ENCODE measurements at regions not wholly inside any gene's neighbourhood (a gene's known extent, or its start where the extent isn't known, plus 50 kb on each side); places are given as distances from the start of the nearest gene placed in this dataset.

- no peaks in the 10 kb centered on the region for H3K9me3 Mint-ChIP-seq
- no peaks in the 10 kb centered on the region for H3K36me3 Mint-ChIP-seq (ENCODE audit: low read depth)
- no peaks in the 10 kb centered on the region for H3K27me3 Mint-ChIP-seq (ENCODE audit: insufficient read depth)
- no peak for DNase-seq (ENCODE audit: low spot score)
- no peak overlapping the region for H3K27ac Mint-ChIP-seq
- intact Hi-C loops (cut with micrococcal nuclease): no loop called here
- H3K4me1 Mint-ChIP-seq (ENCODE audit: low read depth): no peaks in the 10 kb centered on the region
- no peak overlapping the region for H3K4me3 Mint-ChIP-seq
Measured at GRCh38 chr15:47993051-47993450, 127.7 kb upstream of the SLC24A5 start.

GRCh38 chr15:47997195-47998080, 123.4 kb upstream of the SLC24A5 start:
- H3K4me1 Mint-ChIP-seq (ENCODE audit: low read depth): no peaks in the 10 kb centered on the region
- H3K36me3 Mint-ChIP-seq (ENCODE audit: low read depth): no peaks in the 10 kb centered on the region
- no peak for DNase-seq (ENCODE audit: low spot score)
- H3K9me3 Mint-ChIP-seq: no peaks in the 10 kb centered on the region
- intact Hi-C loops (cut with micrococcal nuclease): no loop called here
- H3K27me3 Mint-ChIP-seq (ENCODE audit: insufficient read depth): peaks cover 2% of the 10 kb centered on the region
- no peak overlapping the region for H3K4me3 Mint-ChIP-seq
- H3K27ac Mint-ChIP-seq: no peak overlapping the region

- peaks cover 2% of the 10 kb centered on the region for H3K27me3 Mint-ChIP-seq (ENCODE audit: insufficient read depth)
- H3K27ac Mint-ChIP-seq: no peak overlapping the region
- H3K4me1 Mint-ChIP-seq (ENCODE audit: low read depth): no peaks in the 10 kb centered on the region
- H3K9me3 Mint-ChIP-seq: no peaks in the 10 kb centered on the region
- no peak overlapping the region for H3K4me3 Mint-ChIP-seq
- intact Hi-C loops (cut with micrococcal nuclease): no loop called here
- DNase-seq (ENCODE audit: low spot score): no peak
- H3K36me3 Mint-ChIP-seq (ENCODE audit: low read depth): no peaks in the 10 kb centered on the region
Measured at GRCh38 chr15:47998619-47999019, 122.2 kb upstream of the SLC24A5 start.

GRCh38 chr15:48001393-48002039, 119.3 kb upstream of the SLC24A5 start:
- Mint-ChIP-seq H3K4me1 (ENCODE audit: low read depth) (no peaks in the 10 kb centered on the region), H3K36me3 (ENCODE audit: low read depth) (no peaks in the 10 kb centered on the region), H3K27ac (no peak overlapping the region), H3K27me3 (ENCODE audit: insufficient read depth) (peaks cover 4% of the 10 kb centered on the region), H3K9me3 (no peaks in the 10 kb centered on the region), H3K4me3 (no peak overlapping the region)
- intact Hi-C loops (cut with micrococcal nuclease): no loop called here
- no peak for DNase-seq (ENCODE audit: low spot score)

- no peaks in the 10 kb centered on the region for H3K4me1 Mint-ChIP-seq (ENCODE audit: low read depth)
Measured at GRCh38 chr15:48002767-48003166, 118.0 kb upstream of the SLC24A5 start.

GRCh38 chr15:48003441-48003840, 117.3 kb upstream of the SLC24A5 start:
- no peak for DNase-seq (ENCODE audit: low spot score)
- no peak overlapping the region for H3K27ac Mint-ChIP-seq
- H3K4me1 Mint-ChIP-seq (ENCODE audit: low read depth): no peaks in the 10 kb centered on the region
- peaks cover 4% of the 10 kb centered on the region for H3K27me3 Mint-ChIP-seq (ENCODE audit: insufficient read depth)
- no peaks in the 10 kb centered on the region for H3K9me3 Mint-ChIP-seq
- no peaks in the 10 kb centered on the region for H3K36me3 Mint-ChIP-seq (ENCODE audit: low read depth)
- intact Hi-C loops (cut with micrococcal nuclease): no loop called here
- H3K4me3 Mint-ChIP-seq: no peak overlapping the region

More at GRCh38 chr15:48002767-48003166, 118.0 kb upstream of the SLC24A5 start:
- Mint-ChIP-seq H3K36me3 (ENCODE audit: low read depth) (no peaks in the 10 kb centered on the region), H3K9me3 (no peaks in the 10 kb centered on the region), H3K27me3 (ENCODE audit: insufficient read depth) (peaks cover 4% of the 10 kb centered on the region), H3K27ac (no peak overlapping the region), H3K4me3 (no peak overlapping the region)
- intact Hi-C loops (cut with micrococcal nuclease): no loop called here
- no peak for DNase-seq (ENCODE audit: low spot score)

GRCh38 chr15:48005077-48005476, 115.7 kb upstream of the SLC24A5 start:
- intact Hi-C loops (cut with micrococcal nuclease): no loop called here
- no peak overlapping the region for H3K4me3 Mint-ChIP-seq
- H3K27me3 Mint-ChIP-seq (ENCODE audit: insufficient read depth): peaks cover 4% of the 10 kb centered on the region
- no peak for DNase-seq (ENCODE audit: low spot score)
- H3K4me1 Mint-ChIP-seq (ENCODE audit: low read depth): no peaks in the 10 kb centered on the region
- no peaks in the 10 kb centered on the region for H3K36me3 Mint-ChIP-seq (ENCODE audit: low read depth)
- no peak overlapping the region for H3K27ac Mint-ChIP-seq
- H3K9me3 Mint-ChIP-seq: no peaks in the 10 kb centered on the region

GRCh38 chr15:48006031-48006511, 114.7 kb upstream of the SLC24A5 start:
- intact Hi-C loops (cut with micrococcal nuclease): no loop called here
- Mint-ChIP-seq H3K4me3 (no peak overlapping the region), H3K27me3 (ENCODE audit: insufficient read depth) (peaks cover 2% of the 10 kb centered on the region), H3K36me3 (ENCODE audit: low read depth) (no peaks in the 10 kb centered on the region), H3K4me1 (ENCODE audit: low read depth) (no peaks in the 10 kb centered on the region), H3K9me3 (no peaks in the 10 kb centered on the region), H3K27ac (no peak overlapping the region)
- no peak for DNase-seq (ENCODE audit: low spot score)

- Mint-ChIP-seq H3K36me3 (ENCODE audit: low read depth) (no peaks in the 10 kb centered on the region), H3K27ac (no peak overlapping the region), H3K27me3 (ENCODE audit: insufficient read depth) (peaks cover 2% of the 10 kb centered on the region), H3K4me1 (ENCODE audit: low read depth) (no peaks in the 10 kb centered on the region), H3K9me3 (no peaks in the 10 kb centered on the region), H3K4me3 (no peak overlapping the region)
- no peak for DNase-seq (ENCODE audit: low spot score)
- intact Hi-C loops (cut with micrococcal nuclease): no loop called here
Measured at GRCh38 chr15:48010316-48010715, 110.5 kb upstream of the SLC24A5 start.

- Mint-ChIP-seq H3K4me3 (no peak overlapping the region), H3K36me3 (ENCODE audit: low read depth) (no peaks in the 10 kb centered on the region), H3K9me3 (no peaks in the 10 kb centered on the region), H3K4me1 (ENCODE audit: low read depth) (no peaks in the 10 kb centered on the region), H3K27ac (no peak overlapping the region), H3K27me3 (ENCODE audit: insufficient read depth) (peaks cover 2% of the 10 kb centered on the region)
- no peak for DNase-seq (ENCODE audit: low spot score)
- intact Hi-C loops (cut with micrococcal nuclease): no loop called here
Measured at GRCh38 chr15:48012191-48012590, 108.6 kb upstream of the SLC24A5 start.

- Mint-ChIP-seq H3K27me3 (ENCODE audit: insufficient read depth) (peaks cover 2% of the 10 kb centered on the region), H3K4me3 (no peak overlapping the region), H3K36me3 (ENCODE audit: low read depth) (no peaks in the 10 kb centered on the region), H3K4me1 (ENCODE audit: low read depth) (no peaks in the 10 kb centered on the region), H3K27ac (no peak overlapping the region), H3K9me3 (no peaks in the 10 kb centered on the region)
- DNase-seq (ENCODE audit: low spot score): no peak
- intact Hi-C loops (cut with micrococcal nuclease): no loop called here
Measured at GRCh38 chr15:48016865-48017264, 103.9 kb upstream of the SLC24A5 start.

- Mint-ChIP-seq H3K36me3 (ENCODE audit: low read depth) (no peaks in the 10 kb centered on the region), H3K9me3 (no peaks in the 10 kb centered on the region), H3K27me3 (ENCODE audit: insufficient read depth) (no peaks in the 10 kb centered on the region), H3K4me1 (ENCODE audit: low read depth) (no peaks in the 10 kb centered on the region), H3K27ac (no peak overlapping the region), H3K4me3 (no peak overlapping the region)
- DNase-seq (ENCODE audit: low spot score): no peak
- intact Hi-C loops (cut with micrococcal nuclease): no loop called here
Measured at GRCh38 chr15:48017747-48018146, 103.0 kb upstream of the SLC24A5 start.

- no peaks in the 10 kb centered on the region for H3K27me3 Mint-ChIP-seq (ENCODE audit: insufficient read depth)
- no peaks in the 10 kb centered on the region for H3K9me3 Mint-ChIP-seq
- no peaks in the 10 kb centered on the region for H3K4me1 Mint-ChIP-seq (ENCODE audit: low read depth)
- H3K36me3 Mint-ChIP-seq (ENCODE audit: low read depth): no peaks in the 10 kb centered on the region
- no peak for DNase-seq (ENCODE audit: low spot score)
- intact Hi-C loops (cut with micrococcal nuclease): no loop called here
- no peak overlapping the region for H3K27ac Mint-ChIP-seq
- H3K4me3 Mint-ChIP-seq: no peak overlapping the region
Measured at GRCh38 chr15:48020166-48020565, 100.6 kb upstream of the SLC24A5 start.
